SK-N-SH (cell line): ENCODE measurements at regions not wholly inside any gene's neighbourhood (a gene's known extent, or its start where the extent isn't known, plus 50 kb on each side); places are given as distances from the start of the nearest gene placed in this dataset.
A peak's percentile ranks its signal among the peaks of the same experiment; 100 is the strongest.

Experiments used
- CTCF ChIA-PET: fragments of 300-600, 350-600 bp; formaldehyde crosslinking; extraction: SDS; loops from one replicate; lab custom pipeline; 2021; lab: Yijun Ruan, JAX
- POLR2A ChIA-PET: fragments of 350-600 bp; sonication (Branson Sonifier 250); formaldehyde crosslinking; extraction: SDS; loops from one replicate; lab custom pipeline; 2020; ENCODE audit warnings: antibody characterized with exemption, inconsistent platforms; lab: Yijun Ruan, JAX
- DNase-seq: peaks from one replicate; pipeline ENCODE4 v3.0.0; 2012
- H2AFZ ChIP-seq: fragments of 200-600 bp; sonication (generic); 2 replicates; pipeline ENCODE4 v1.8.1; 2016; ENCODE audit warnings: antibody characterized with exemption, mild to moderate bottlenecking, low read depth
- H3F3A ChIP-seq: fragments of 200-600 bp; sonication (generic); replicated peaks from 2 replicates; pipeline ENCODE3; 2016; ENCODE audit warnings: antibody characterized with exemption, mild to moderate bottlenecking; ENCODE audit not compliant: insufficient read depth
- H3K27ac ChIP-seq, 2 experiments: fragments of 200-500 bp in 1 of 2; fragments of 200-600 bp in 1 of 2; sonication (Bioruptor generic) in 1 of 2; sonication (generic), shearing (Covaris generic) in 1 of 2; 2 replicates each; pipeline versions ENCODE4 v1.5.1 to v1.6.1; 2014 to 2016; ENCODE audit warnings: low read depth in 2 of 2, inconsistent platforms in 1 of 2, low read length in 1 of 2, mild to moderate bottlenecking in 1 of 2, mixed read lengths in 1 of 2
- H3K27me3 ChIP-seq: fragments of 200-600 bp; sonication (generic), shearing (Covaris generic); 2 replicates; pipeline ENCODE4 v1.6.1; 2016; ENCODE audit warnings: mixed run types; ENCODE audit not compliant: insufficient read depth
- H3K36me3 ChIP-seq, 2 experiments: fragments of 200-500 bp in 1 of 2; fragments of 200-600 bp in 1 of 2; sonication (Bioruptor generic) in 1 of 2; sonication (generic) in 1 of 2; replicated peaks in 1 of 2; 2 replicates each; pipeline versions ENCODE3 to v1.5.1; 2014 to 2016; ENCODE audit warnings: low read length in 1 of 2, mild to moderate bottlenecking in 1 of 2; ENCODE audit not compliant: insufficient read depth in 2 of 2, control insufficient read depth in 1 of 2
- H3K4me1 ChIP-seq, 2 experiments: fragments of 200-500 bp in 1 of 2; fragments of 200-600 bp in 1 of 2; sonication (Bioruptor generic) in 1 of 2; sonication (generic), shearing (Covaris generic) in 1 of 2; 2 replicates each; pipeline versions ENCODE4 v1.5.1 to v1.6.1; 2014 to 2016; ENCODE audit warnings: low read depth in 1 of 2, low read length in 1 of 2, mixed run types in 1 of 2; ENCODE audit not compliant: insufficient read depth in 2 of 2, control insufficient read depth in 1 of 2
- H3K4me2 ChIP-seq: fragments of 200-600 bp; sonication (generic), shearing (Covaris generic); 2 replicates; pipeline ENCODE4 v1.6.1; 2017; ENCODE audit warnings: mixed run types
- H3K4me3 ChIP-seq, 2 experiments: fragments of 200-500 bp in 1 of 2; fragments of 200-600 bp in 1 of 2; sonication (Bioruptor generic) in 1 of 2; sonication (generic), shearing (Covaris generic) in 1 of 2; 2 replicates each; pipeline versions ENCODE4 v1.5.1 to v1.8.1; 2014 to 2016; ENCODE audit warnings: low read depth in 2 of 2, inconsistent platforms in 1 of 2, low read length in 1 of 2, mild to moderate bottlenecking in 1 of 2, mixed read lengths in 1 of 2, moderate library complexity in 1 of 2
- H3K79me2 ChIP-seq: fragments of 200-600 bp; sonication (generic); 2 replicates; pipeline ENCODE4 v1.8.1; 2017; ENCODE audit warnings: mild to moderate bottlenecking; ENCODE audit not compliant: insufficient read depth
- H3K9ac ChIP-seq: fragments of 200-600 bp; sonication (generic); 2 replicates; pipeline ENCODE4 v1.6.1; 2017; ENCODE audit warnings: mixed run types
- H3K9me2 ChIP-seq: fragments of 200-600 bp; sonication (generic); 2 replicates; pipeline ENCODE4 v1.6.1; 2017; ENCODE audit warnings: mixed run types
- H3K9me3 ChIP-seq: fragments of 200-600 bp; sonication (generic); 2 replicates; pipeline ENCODE4 v1.6.1; 2017; ENCODE audit warnings: mixed run types, mild to moderate bottlenecking, moderate library complexity
- H4K20me1 ChIP-seq: fragments of 200-600 bp; sonication (generic); 2 replicates; pipeline ENCODE4 v1.6.1; 2017; ENCODE audit warnings: mild to moderate bottlenecking, mixed run types; ENCODE audit not compliant: insufficient read depth
- CHD2 ChIP-seq: fragments of 150-350 bp; IDR thresholded peaks from 2 replicates; pipeline ENCODE4 v1.6.1; 2018; ENCODE audit warnings: low read length; ENCODE audit not compliant: partially characterized antibody
- EZH2phosphoT487 ChIP-seq: fragments of 200-600 bp; sonication (generic); IDR thresholded peaks from 2 replicates; pipeline ENCODE4 v1.6.1; 2017; ENCODE audit warnings: low read depth, mixed run types, mild to moderate bottlenecking, antibody characterized with exemption, moderate library complexity, borderline replicate concordance
- FOXM1 ChIP-seq: IDR thresholded peaks from 2 replicates; pipeline ENCODE4 v1.4.0; 2012; ENCODE audit warnings: low read depth, mild to moderate bottlenecking
- JUND ChIP-seq: IDR thresholded peaks from 2 replicates; pipeline ENCODE4 v1.4.0; 2012
- NFIC ChIP-seq: IDR thresholded peaks from 2 replicates; pipeline ENCODE4 v1.4.0; 2012; ENCODE audit warnings: borderline replicate concordance
- PBX3 ChIP-seq: IDR thresholded peaks from 2 replicates; pipeline ENCODE4; 2012
- POLR2AphosphoS5 ChIP-seq: IDR thresholded peaks from 2 replicates; pipeline ENCODE4 v1.6.1; 2012; ENCODE audit warnings: low read depth, low read length
- SMC3 ChIP-seq: IDR thresholded peaks from 2 replicates; pipeline ENCODE4 v1.6.1; 2012; ENCODE audit warnings: low read depth, low read length, improper control_type of control experiment
- TAF1 ChIP-seq: IDR thresholded peaks from 2 replicates; pipeline ENCODE4 v1.6.1; 2012; ENCODE audit warnings: low read depth, mild to moderate bottlenecking, low read length, moderate library complexity, borderline replicate concordance
- TCF12 ChIP-seq: IDR thresholded peaks from 2 replicates; pipeline ENCODE4 v1.4.0; 2012
- TEAD4 ChIP-seq: IDR thresholded peaks from 2 replicates; pipeline ENCODE4 v1.4.0; 2012; ENCODE audit warnings: mild to moderate bottlenecking, borderline replicate concordance; ENCODE audit not compliant: insufficient read depth
- USF1 ChIP-seq: IDR thresholded peaks from 2 replicates; pipeline ENCODE4 v1.4.0; 2012; ENCODE audit warnings: low read depth, borderline replicate concordance
- USF2 ChIP-seq: fragments of 150-350 bp; IDR thresholded peaks from 2 replicates; pipeline ENCODE4 v1.6.1; 2017; ENCODE audit warnings: antibody characterized with exemption, low read length, low read depth, borderline replicate concordance
- WGBS: methylation state at CpG from one replicate; pipeline ENCODE4 v1.1.6; 2017; ENCODE audit warnings: low lambda C conversion rate; 5-methylcytosine and 5-hydroxymethylcytosine counted together
- TF ChIP-seq, protein P1 (sequence below): fragments of 200-600 bp; sonication (generic); IDR thresholded peaks from 2 replicates; pipeline ENCODE4 v1.6.1; 2017; ENCODE audit warnings: antibody characterized with exemption, mild to moderate bottlenecking, moderate library complexity
- TF ChIP-seq, protein P2 (sequence below): IDR thresholded peaks from 2 replicates; pipeline ENCODE4 v1.4.0; 2012; ENCODE audit warnings: low read depth, borderline replicate concordance
- TF ChIP-seq, protein P3 (sequence below): IDR thresholded peaks from 2 replicates; pipeline ENCODE4 v1.6.1; 2012; ENCODE audit warnings: mild to moderate bottlenecking, low read depth, low read length, moderate library complexity

GRCh38 chr4:107265859-107266258 lies 229.7 kb upstream of the DKK2 start:
- ChIA-PET CTCF (no interaction called here), POLR2A (no interaction called here)
- WGBS = 75% methylated on average over 6 of the region's 6 CpGs
- no peak overlapping the region for H3K27ac ChIP-seq
- peaks cover 0 to 11% of the 10 kb centered on the region in 2 experiments; a peak in 3 of 4 replicates for H3K4me1 ChIP-seq
- H3K27me3 ChIP-seq = no peaks in the 10 kb centered on the region
- no peak overlapping the region for H3K4me2 ChIP-seq
- H2AFZ ChIP-seq = no peak overlapping the region
- no peaks in the 10 kb centered on the region for H3K9me3 ChIP-seq
- H3K9ac ChIP-seq = no peak overlapping the region
- H3F3A ChIP-seq = no peaks in the 10 kb centered on the region
- H3K9me2 ChIP-seq = no peaks in the 10 kb centered on the region
- no peaks in the 10 kb centered on the region for H3K36me3 ChIP-seq
- H4K20me1 ChIP-seq = no peaks in the 10 kb centered on the region
- TF ChIP-seq, protein P1, sequence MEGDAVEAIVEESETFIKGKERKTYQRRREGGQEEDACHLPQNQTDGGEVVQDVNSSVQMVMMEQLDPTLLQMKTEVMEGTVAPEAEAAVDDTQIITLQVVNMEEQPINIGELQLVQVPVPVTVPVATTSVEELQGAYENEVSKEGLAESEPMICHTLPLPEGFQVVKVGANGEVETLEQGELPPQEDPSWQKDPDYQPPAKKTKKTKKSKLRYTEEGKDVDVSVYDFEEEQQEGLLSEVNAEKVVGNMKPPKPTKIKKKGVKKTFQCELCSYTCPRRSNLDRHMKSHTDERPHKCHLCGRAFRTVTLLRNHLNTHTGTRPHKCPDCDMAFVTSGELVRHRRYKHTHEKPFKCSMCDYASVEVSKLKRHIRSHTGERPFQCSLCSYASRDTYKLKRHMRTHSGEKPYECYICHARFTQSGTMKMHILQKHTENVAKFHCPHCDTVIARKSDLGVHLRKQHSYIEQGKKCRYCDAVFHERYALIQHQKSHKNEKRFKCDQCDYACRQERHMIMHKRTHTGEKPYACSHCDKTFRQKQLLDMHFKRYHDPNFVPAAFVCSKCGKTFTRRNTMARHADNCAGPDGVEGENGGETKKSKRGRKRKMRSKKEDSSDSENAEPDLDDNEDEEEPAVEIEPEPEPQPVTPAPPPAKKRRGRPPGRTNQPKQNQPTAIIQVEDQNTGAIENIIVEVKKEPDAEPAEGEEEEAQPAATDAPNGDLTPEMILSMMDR = no peak
- TF ChIP-seq, protein P2, sequence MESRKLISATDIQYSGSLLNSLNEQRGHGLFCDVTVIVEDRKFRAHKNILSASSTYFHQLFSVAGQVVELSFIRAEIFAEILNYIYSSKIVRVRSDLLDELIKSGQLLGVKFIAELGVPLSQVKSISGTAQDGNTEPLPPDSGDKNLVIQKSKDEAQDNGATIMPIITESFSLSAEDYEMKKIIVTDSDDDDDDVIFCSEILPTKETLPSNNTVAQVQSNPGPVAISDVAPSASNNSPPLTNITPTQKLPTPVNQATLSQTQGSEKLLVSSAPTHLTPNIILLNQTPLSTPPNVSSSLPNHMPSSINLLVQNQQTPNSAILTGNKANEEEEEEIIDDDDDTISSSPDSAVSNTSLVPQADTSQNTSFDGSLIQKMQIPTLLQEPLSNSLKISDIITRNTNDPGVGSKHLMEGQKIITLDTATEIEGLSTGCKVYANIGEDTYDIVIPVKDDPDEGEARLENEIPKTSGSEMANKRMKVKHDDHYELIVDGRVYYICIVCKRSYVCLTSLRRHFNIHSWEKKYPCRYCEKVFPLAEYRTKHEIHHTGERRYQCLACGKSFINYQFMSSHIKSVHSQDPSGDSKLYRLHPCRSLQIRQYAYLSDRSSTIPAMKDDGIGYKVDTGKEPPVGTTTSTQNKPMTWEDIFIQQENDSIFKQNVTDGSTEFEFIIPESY = no peak
- TF ChIP-seq POLR2AphosphoS5 = no peak
- no peak for DNase-seq
- no peaks in the 10 kb centered on the region for H3K79me2 ChIP-seq
- no peak overlapping the region for H3K4me3 ChIP-seq

DNA sequence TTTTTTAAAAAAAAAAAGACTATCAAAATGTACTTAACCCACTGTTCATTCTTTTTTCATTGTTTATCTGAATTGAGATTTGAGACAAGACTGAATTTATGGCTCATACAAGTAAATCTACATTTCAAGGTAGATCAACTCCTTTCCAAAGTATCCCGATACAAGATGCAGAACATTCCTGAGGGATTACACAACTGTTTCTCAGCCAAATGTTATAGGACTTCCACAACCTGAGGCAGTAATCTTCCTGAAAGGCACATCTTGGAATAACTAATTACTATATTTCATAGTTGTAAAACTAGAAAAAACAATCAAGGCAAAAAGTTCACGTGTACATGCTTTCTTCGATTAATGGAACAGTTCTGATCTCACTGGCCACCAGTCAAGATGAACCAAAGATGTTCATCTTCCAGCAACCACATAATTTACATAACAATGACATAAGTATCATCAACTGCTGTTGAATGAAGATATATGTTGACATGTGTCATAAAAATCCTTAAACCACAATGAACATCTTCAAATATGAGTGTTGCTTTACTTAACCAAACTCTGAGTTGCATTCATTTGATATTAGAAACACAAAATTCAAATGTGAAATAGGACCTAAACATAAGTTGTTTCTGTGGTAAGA lies 225.2 kb upstream of the DKK2 start:
- H3K4me1 ChIP-seq = peaks cover 8 to 25% of the 10 kb centered on the region in 2 experiments
- no peak overlapping the region for H3K9ac ChIP-seq
- no peaks in the 10 kb centered on the region for H3K36me3 ChIP-seq
- H3K9me3 ChIP-seq = no peaks in the 10 kb centered on the region
- no peaks in the 10 kb centered on the region for H3K9me2 ChIP-seq
- no peaks in the 10 kb centered on the region for H4K20me1 ChIP-seq
- H3K27ac ChIP-seq = peak overlapping the region in 1 of 2 experiments; percentile 34; a peak in 2 of 4 replicates
- ChIA-PET CTCF (no interaction called here), POLR2A (no interaction called here)
- no peaks in the 10 kb centered on the region for H3K79me2 ChIP-seq
- peaks cover 17% of the 10 kb centered on the region for H3F3A ChIP-seq
- H3K4me3 ChIP-seq = no peak overlapping the region
- DNase-seq = no peak
- no peak overlapping the region for H2AFZ ChIP-seq
- no peaks in the 10 kb centered on the region for H3K27me3 ChIP-seq
- H3K4me2 ChIP-seq = no peak overlapping the region
- WGBS = 39% methylated on average over 3 of the region's 3 CpGs
- no peak for TF ChIP-seq TAF1
- peak; percentile 38; the same call in 1 of the 2 replicates for TF ChIP-seq NFIC
- TF ChIP-seq, protein P3, sequence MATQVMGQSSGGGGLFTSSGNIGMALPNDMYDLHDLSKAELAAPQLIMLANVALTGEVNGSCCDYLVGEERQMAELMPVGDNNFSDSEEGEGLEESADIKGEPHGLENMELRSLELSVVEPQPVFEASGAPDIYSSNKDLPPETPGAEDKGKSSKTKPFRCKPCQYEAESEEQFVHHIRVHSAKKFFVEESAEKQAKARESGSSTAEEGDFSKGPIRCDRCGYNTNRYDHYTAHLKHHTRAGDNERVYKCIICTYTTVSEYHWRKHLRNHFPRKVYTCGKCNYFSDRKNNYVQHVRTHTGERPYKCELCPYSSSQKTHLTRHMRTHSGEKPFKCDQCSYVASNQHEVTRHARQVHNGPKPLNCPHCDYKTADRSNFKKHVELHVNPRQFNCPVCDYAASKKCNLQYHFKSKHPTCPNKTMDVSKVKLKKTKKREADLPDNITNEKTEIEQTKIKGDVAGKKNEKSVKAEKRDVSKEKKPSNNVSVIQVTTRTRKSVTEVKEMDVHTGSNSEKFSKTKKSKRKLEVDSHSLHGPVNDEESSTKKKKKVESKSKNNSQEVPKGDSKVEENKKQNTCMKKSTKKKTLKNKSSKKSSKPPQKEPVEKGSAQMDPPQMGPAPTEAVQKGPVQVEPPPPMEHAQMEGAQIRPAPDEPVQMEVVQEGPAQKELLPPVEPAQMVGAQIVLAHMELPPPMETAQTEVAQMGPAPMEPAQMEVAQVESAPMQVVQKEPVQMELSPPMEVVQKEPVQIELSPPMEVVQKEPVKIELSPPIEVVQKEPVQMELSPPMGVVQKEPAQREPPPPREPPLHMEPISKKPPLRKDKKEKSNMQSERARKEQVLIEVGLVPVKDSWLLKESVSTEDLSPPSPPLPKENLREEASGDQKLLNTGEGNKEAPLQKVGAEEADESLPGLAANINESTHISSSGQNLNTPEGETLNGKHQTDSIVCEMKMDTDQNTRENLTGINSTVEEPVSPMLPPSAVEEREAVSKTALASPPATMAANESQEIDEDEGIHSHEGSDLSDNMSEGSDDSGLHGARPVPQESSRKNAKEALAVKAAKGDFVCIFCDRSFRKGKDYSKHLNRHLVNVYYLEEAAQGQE = no peak
- TF ChIP-seq SMC3 = no peak
- no peak for TF ChIP-seq FOXM1
- TF ChIP-seq EZH2phosphoT487 = no peak
- TF ChIP-seq PBX3 = peak; percentile 59
- 0 out of 2 replicates have a peak, but pooled peaks have one; percentile 18 for TF ChIP-seq TEAD4
- TF ChIP-seq USF1 = no peak
- TF ChIP-seq USF2 = no peak
- peak; percentile 42; the same call in 1 of the 2 replicates for TF ChIP-seq TCF12
- TF ChIP-seq CHD2 = no peak
- TF ChIP-seq JUND = peak; percentile 27; the same call in 1 of the 2 replicates
